ENCODE measurements at regions not wholly inside any gene's neighbourhood (a gene's known extent, or its start where the extent isn't known, plus 50 kb on each side); places are given as distances from the start of the nearest gene placed in this dataset.

DNA sequence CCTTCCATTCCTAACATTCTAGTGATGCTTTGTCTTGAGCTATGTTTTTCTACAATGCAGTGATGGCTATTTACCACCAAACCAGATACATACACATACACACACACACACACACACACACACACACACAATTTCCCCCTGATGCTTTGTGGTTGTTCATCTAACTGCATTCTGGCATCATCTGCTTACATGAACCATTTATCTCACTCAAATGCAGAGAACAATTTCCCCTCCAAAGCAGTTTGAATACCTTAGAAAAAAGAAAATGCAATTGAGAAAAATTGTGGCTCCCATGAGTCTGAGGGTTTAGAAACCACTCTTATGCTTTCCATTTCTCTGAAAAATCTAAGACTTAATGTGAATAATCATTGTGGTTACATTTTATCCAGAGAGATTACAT, 1024.8 kb downstream of the TLE4 start:
- Histone ChIP-seq H2AFZ (replicated peaks) (no peak overlapping the region), H3K4me2 (no peak overlapping the region), H3K27me3 (no peaks in the 10 kb centered on the region), H3K4me3 (no peak overlapping the region), H3K4me1 (no peaks in the 10 kb centered on the region), H4K20me1 (ENCODE audit: low read depth) (no peaks in the 10 kb centered on the region), H3K36me3 (no peaks in the 10 kb centered on the region), H3K9ac (no peak overlapping the region), H3K27ac (no peak overlapping the region), H3K9me3 (ENCODE audit: low read depth) (no peaks in the 10 kb centered on the region), H3K79me2 (ENCODE audit: low read depth) (no peaks in the 10 kb centered on the region), H3F3A (ENCODE audit: low read depth) (no peaks in the 10 kb centered on the region)
- H3K4me3 Mint-ChIP-seq: no peak overlapping the region
- H3K27ac Mint-ChIP-seq: no peak overlapping the region
- no peak for DNase-seq (ENCODE audit: low spot score)
- H3K36me3 Mint-ChIP-seq: peaks cover 2% of the 10 kb centered on the region
- peaks cover 8% of the 10 kb centered on the region for H3K9me3 Mint-ChIP-seq
- TF ChIP-seq EZH2 (IDR thresholded peaks at IDR 0.05) (no peak), EZH2phosphoT487 (IDR thresholded peaks at IDR 0.05) (no peak)
- TF ChIP-seq, protein P1, sequence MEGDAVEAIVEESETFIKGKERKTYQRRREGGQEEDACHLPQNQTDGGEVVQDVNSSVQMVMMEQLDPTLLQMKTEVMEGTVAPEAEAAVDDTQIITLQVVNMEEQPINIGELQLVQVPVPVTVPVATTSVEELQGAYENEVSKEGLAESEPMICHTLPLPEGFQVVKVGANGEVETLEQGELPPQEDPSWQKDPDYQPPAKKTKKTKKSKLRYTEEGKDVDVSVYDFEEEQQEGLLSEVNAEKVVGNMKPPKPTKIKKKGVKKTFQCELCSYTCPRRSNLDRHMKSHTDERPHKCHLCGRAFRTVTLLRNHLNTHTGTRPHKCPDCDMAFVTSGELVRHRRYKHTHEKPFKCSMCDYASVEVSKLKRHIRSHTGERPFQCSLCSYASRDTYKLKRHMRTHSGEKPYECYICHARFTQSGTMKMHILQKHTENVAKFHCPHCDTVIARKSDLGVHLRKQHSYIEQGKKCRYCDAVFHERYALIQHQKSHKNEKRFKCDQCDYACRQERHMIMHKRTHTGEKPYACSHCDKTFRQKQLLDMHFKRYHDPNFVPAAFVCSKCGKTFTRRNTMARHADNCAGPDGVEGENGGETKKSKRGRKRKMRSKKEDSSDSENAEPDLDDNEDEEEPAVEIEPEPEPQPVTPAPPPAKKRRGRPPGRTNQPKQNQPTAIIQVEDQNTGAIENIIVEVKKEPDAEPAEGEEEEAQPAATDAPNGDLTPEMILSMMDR (IDR thresholded peaks at IDR 0.05): no peak
- H3K27me3 Mint-ChIP-seq (ENCODE audit: insufficient read depth, low read depth): no peaks in the 10 kb centered on the region
- no peaks in the 10 kb centered on the region for H3K4me1 Mint-ChIP-seq

DNA sequence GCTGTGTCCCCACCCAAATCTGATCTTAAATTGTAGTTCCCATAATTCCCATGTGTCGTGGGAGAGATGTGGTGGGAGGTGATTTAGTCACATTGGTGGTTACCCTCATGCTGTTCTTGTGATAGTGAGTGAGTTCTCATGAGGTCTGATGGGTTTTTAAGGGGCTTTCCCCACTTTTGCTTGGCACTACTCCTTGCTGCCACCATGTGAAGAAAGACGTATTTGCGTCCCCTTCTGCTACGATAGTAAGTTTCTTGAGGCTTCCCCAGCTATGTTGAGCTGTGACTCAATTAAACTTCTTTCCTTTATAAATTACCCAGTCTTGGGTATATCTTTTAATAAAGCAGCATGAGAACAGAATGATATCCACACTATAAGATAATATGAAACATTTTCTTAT, 1023.4 kb downstream of the TLE4 start:
- H4K20me1 ChIP-seq (ENCODE audit: low read depth): no peaks in the 10 kb centered on the region
- no peaks in the 10 kb centered on the region for H3K4me1 ChIP-seq
- H3K27me3 Mint-ChIP-seq (ENCODE audit: insufficient read depth, low read depth): no peaks in the 10 kb centered on the region
- peaks cover 8% of the 10 kb centered on the region for H3K9me3 Mint-ChIP-seq
- H3K79me2 ChIP-seq (ENCODE audit: low read depth): no peaks in the 10 kb centered on the region
- no peak overlapping the region for H3K9ac ChIP-seq
- no peaks in the 10 kb centered on the region for H3K9me3 ChIP-seq (ENCODE audit: low read depth)
- H3K4me1 Mint-ChIP-seq: no peaks in the 10 kb centered on the region
- H3K27me3 ChIP-seq: no peaks in the 10 kb centered on the region
- TF ChIP-seq EZH2phosphoT487 (IDR thresholded peaks at IDR 0.05) (no peak), EZH2 (IDR thresholded peaks at IDR 0.05) (no peak)
- TF ChIP-seq, protein P1 (IDR thresholded peaks at IDR 0.05): peak; percentile 28
- H3K27ac Mint-ChIP-seq: no peak overlapping the region
- H3K4me3 Mint-ChIP-seq: no peak overlapping the region
- no peak overlapping the region for H3K4me3 ChIP-seq
- H3K36me3 Mint-ChIP-seq: peaks cover 2% of the 10 kb centered on the region
- H3K36me3 ChIP-seq: no peaks in the 10 kb centered on the region
- no peaks in the 10 kb centered on the region for H3F3A ChIP-seq (ENCODE audit: low read depth)
- H3K27ac ChIP-seq: no peak overlapping the region
- no peak overlapping the region for H2AFZ ChIP-seq (replicated peaks)
- H3K4me2 ChIP-seq: no peak overlapping the region
- peak; percentile 10 for DNase-seq (ENCODE audit: low spot score)

DNA sequence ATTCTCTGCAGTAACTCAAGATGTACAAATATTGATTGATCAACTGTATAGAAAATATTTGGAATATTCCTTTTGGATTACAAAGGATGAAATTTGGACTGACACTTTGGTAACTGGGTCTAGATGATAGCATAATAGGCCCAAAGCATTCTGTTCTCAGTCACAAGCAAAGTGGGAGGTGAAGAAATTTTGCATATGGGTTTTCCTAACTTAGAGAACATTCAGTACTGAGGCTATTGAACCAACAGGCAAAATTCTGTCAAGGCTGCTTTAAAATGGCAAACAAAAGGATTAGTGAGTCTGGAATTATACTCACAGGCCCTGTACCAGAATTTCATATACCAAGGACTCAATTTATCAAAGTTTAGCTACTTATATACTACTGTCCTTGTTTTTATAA, 1020.6 kb downstream of the TLE4 start:
- Mint-ChIP-seq H3K36me3 (peaks cover 2% of the 10 kb centered on the region), H3K27ac (no peak overlapping the region), H3K27me3 (ENCODE audit: insufficient read depth, low read depth) (no peaks in the 10 kb centered on the region), H3K4me3 (no peak overlapping the region), H3K4me1 (no peaks in the 10 kb centered on the region), H3K9me3 (peaks cover 8% of the 10 kb centered on the region)
- Histone ChIP-seq H3K27me3 (no peaks in the 10 kb centered on the region), H3F3A (ENCODE audit: low read depth) (no peaks in the 10 kb centered on the region), H3K36me3 (no peaks in the 10 kb centered on the region), H3K79me2 (ENCODE audit: low read depth) (no peaks in the 10 kb centered on the region), H3K4me2 (no peak overlapping the region), H2AFZ (replicated peaks) (no peak overlapping the region), H4K20me1 (ENCODE audit: low read depth) (no peaks in the 10 kb centered on the region), H3K9me3 (ENCODE audit: low read depth) (no peaks in the 10 kb centered on the region), H3K27ac (no peak overlapping the region), H3K9ac (no peak overlapping the region), H3K4me1 (no peaks in the 10 kb centered on the region), H3K4me3 (no peak overlapping the region)
- TF ChIP-seq, protein P1 (IDR thresholded peaks at IDR 0.05): no peak
- TF ChIP-seq EZH2 (IDR thresholded peaks at IDR 0.05) (no peak), EZH2phosphoT487 (IDR thresholded peaks at IDR 0.05) (no peak)
- DNase-seq (ENCODE audit: low spot score): no peak

Measured in neural progenitor cell (in vitro differentiated cells).